ENCODE measurements at regions not wholly inside any gene's neighbourhood (a gene's known extent, or its start where the extent isn't known, plus 50 kb on each side); places are given as distances from the start of the nearest gene placed in this dataset.

DNA sequence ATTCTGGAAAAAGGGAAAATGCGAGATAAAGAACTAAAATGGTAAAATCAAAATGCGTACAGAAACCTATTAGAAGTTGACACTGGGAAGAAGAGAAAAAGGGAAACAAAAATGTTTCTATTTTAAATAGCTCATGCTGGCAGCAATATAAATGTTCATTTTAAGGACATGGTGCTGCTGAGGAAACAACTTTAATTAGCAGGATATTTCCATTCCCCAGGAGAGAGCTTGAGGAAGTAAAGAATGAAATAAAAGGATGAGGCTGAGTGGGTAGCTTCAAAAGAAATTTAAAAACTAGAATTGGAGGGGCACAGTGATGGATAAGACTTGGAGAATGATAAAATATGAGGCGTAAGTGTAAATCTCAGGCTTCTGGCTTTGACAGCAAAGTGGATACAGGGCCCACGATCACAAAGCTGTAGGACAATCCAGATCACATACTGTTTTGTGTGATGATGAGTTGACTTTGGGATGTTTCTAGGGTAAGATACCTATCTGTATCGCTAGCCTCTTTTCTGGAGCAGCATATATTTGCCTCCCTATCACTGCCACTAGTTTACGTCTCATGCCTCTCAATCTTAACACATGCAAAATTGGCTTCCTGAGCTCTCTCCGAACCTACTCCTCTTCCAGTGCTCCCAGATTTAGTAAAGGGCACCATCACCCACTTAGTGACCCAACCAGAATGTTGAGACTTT is 571.3 kb upstream of the MIR17HG start:
- H2AFZ ChIP-seq: no peak overlapping the region
- WGBS (ENCODE audit: low lambda C conversion rate, missing lambda C conversion rate): 97% methylated on average over 7 of the region's 7 CpGs
- no peak for DNase-seq (ENCODE audit: low spot score)
- no peak overlapping the region for H3K4me2 ChIP-seq
- H3K4me1 ChIP-seq (ENCODE audit: insufficient read depth): no peaks in the 10 kb centered on the region
- no peak overlapping the region for H3K27ac ChIP-seq
- TF ChIP-seq, protein P1, sequence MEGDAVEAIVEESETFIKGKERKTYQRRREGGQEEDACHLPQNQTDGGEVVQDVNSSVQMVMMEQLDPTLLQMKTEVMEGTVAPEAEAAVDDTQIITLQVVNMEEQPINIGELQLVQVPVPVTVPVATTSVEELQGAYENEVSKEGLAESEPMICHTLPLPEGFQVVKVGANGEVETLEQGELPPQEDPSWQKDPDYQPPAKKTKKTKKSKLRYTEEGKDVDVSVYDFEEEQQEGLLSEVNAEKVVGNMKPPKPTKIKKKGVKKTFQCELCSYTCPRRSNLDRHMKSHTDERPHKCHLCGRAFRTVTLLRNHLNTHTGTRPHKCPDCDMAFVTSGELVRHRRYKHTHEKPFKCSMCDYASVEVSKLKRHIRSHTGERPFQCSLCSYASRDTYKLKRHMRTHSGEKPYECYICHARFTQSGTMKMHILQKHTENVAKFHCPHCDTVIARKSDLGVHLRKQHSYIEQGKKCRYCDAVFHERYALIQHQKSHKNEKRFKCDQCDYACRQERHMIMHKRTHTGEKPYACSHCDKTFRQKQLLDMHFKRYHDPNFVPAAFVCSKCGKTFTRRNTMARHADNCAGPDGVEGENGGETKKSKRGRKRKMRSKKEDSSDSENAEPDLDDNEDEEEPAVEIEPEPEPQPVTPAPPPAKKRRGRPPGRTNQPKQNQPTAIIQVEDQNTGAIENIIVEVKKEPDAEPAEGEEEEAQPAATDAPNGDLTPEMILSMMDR (IDR thresholded peaks at IDR 0.05; ENCODE audit: poor library complexity): no peak
- no peak for TF ChIP-seq EZH2 (IDR thresholded peaks at IDR 0.05; ENCODE audit: borderline replicate concordance)
- TF ChIP-seq EZH2phosphoT487 (IDR thresholded peaks at IDR 0.05; ENCODE audit: low read depth, severe bottlenecking, unreplicated experiment): no peak
- H4K20me1 ChIP-seq (ENCODE audit: insufficient read depth, poor library complexity, severe bottlenecking): no peaks in the 10 kb centered on the region
- no peaks in the 10 kb centered on the region for H3K9me2 ChIP-seq (replicated peaks; ENCODE audit: insufficient read depth)
- no peaks in the 10 kb centered on the region for H3K27me3 ChIP-seq
- H3K9me3 ChIP-seq (ENCODE audit: low read depth): no peaks in the 10 kb centered on the region
- no peaks in the 10 kb centered on the region for H3K79me2 ChIP-seq
- H3K4me3 ChIP-seq: no peak overlapping the region
- H3K36me3 ChIP-seq (replicated peaks; ENCODE audit: insufficient read depth, low read depth): no peaks in the 10 kb centered on the region

- H3K27me3 ChIP-seq: no peaks in the 10 kb centered on the region
- no peak overlapping the region for H2AFZ ChIP-seq
- no peak for TF ChIP-seq EZH2 (IDR thresholded peaks at IDR 0.05; ENCODE audit: borderline replicate concordance)
- TF ChIP-seq, protein P1 (IDR thresholded peaks at IDR 0.05; ENCODE audit: poor library complexity): no peak
- TF ChIP-seq EZH2phosphoT487 (IDR thresholded peaks at IDR 0.05; ENCODE audit: low read depth, severe bottlenecking, unreplicated experiment): no peak
- no peak overlapping the region for H3K27ac ChIP-seq
- no peak overlapping the region for H3K4me3 ChIP-seq
- no peaks in the 10 kb centered on the region for H3K9me3 ChIP-seq (ENCODE audit: low read depth)
- no peak for DNase-seq (ENCODE audit: low spot score)
- H3K9me2 ChIP-seq (replicated peaks; ENCODE audit: insufficient read depth): no peaks in the 10 kb centered on the region
- H3K4me2 ChIP-seq: no peak overlapping the region
- no peaks in the 10 kb centered on the region for H3K4me1 ChIP-seq (ENCODE audit: insufficient read depth)
- H3K79me2 ChIP-seq: no peaks in the 10 kb centered on the region
- no peaks in the 10 kb centered on the region for H4K20me1 ChIP-seq (ENCODE audit: insufficient read depth, poor library complexity, severe bottlenecking)
- no peaks in the 10 kb centered on the region for H3K36me3 ChIP-seq (replicated peaks; ENCODE audit: insufficient read depth, low read depth)
Observed at GRCh38 chr13:90783273-90783672, 564.2 kb upstream of the MIR17HG start.

- no peak for DNase-seq (ENCODE audit: low spot score)
- no peak overlapping the region for H2AFZ ChIP-seq
- H3K27ac ChIP-seq: no peak overlapping the region
- H3K4me3 ChIP-seq: no peak overlapping the region
- H3K4me2 ChIP-seq: no peak overlapping the region
- no peaks in the 10 kb centered on the region for H3K9me3 ChIP-seq (ENCODE audit: low read depth)
- H3K4me1 ChIP-seq (ENCODE audit: insufficient read depth): no peaks in the 10 kb centered on the region
- no peaks in the 10 kb centered on the region for H3K79me2 ChIP-seq
- H3K27me3 ChIP-seq: no peaks in the 10 kb centered on the region
- no peaks in the 10 kb centered on the region for H3K36me3 ChIP-seq (replicated peaks; ENCODE audit: insufficient read depth, low read depth)
- no peaks in the 10 kb centered on the region for H4K20me1 ChIP-seq (ENCODE audit: insufficient read depth, poor library complexity, severe bottlenecking)
- no peaks in the 10 kb centered on the region for H3K9me2 ChIP-seq (replicated peaks; ENCODE audit: insufficient read depth)
- no peak for TF ChIP-seq EZH2phosphoT487 (IDR thresholded peaks at IDR 0.05; ENCODE audit: low read depth, severe bottlenecking, unreplicated experiment)
Observed at GRCh38 chr13:90787007-90787406, 560.5 kb upstream of the MIR17HG start.

DNA sequence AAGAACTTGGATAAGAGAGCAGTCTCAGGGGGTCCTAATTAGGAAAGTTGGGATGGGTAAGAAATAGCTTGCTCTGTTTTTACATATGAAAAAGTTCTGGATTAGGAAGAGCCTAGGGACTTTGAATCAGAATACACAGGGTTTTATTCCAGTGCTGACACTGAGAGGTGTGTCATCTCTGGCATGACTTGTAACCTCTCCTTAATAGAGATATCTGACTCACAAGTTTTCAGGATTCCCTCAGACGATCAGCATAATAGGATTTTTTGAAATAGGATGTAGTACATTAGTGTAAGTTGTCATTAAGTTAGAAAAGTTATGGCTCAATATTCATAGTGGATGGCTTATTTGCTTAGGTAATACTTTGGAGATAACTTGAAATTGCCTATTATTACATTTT is 555.2 kb upstream of the MIR17HG start:
- no peak for DNase-seq (ENCODE audit: low spot score)
- H3K9me3 ChIP-seq (ENCODE audit: low read depth): no peaks in the 10 kb centered on the region
- H3K79me2 ChIP-seq: no peaks in the 10 kb centered on the region
- no peaks in the 10 kb centered on the region for H3K4me1 ChIP-seq (ENCODE audit: insufficient read depth)
- no peaks in the 10 kb centered on the region for H3K36me3 ChIP-seq (replicated peaks; ENCODE audit: insufficient read depth, low read depth)
- no peak overlapping the region for H2AFZ ChIP-seq
- no peaks in the 10 kb centered on the region for H4K20me1 ChIP-seq (ENCODE audit: insufficient read depth, poor library complexity, severe bottlenecking)
- H3K4me3 ChIP-seq: no peak overlapping the region
- WGBS (ENCODE audit: low lambda C conversion rate, missing lambda C conversion rate): 77% methylated on average over 1 of the region's 1 CpG
- no peak overlapping the region for H3K27ac ChIP-seq
- no peak overlapping the region for H3K4me2 ChIP-seq
- H3K9me2 ChIP-seq (replicated peaks; ENCODE audit: insufficient read depth): no peaks in the 10 kb centered on the region
- H3K27me3 ChIP-seq: no peaks in the 10 kb centered on the region
- TF ChIP-seq, protein P1 (IDR thresholded peaks at IDR 0.05; ENCODE audit: poor library complexity): no peak
- TF ChIP-seq EZH2phosphoT487 (IDR thresholded peaks at IDR 0.05; ENCODE audit: low read depth, severe bottlenecking, unreplicated experiment): no peak
- TF ChIP-seq EZH2 (IDR thresholded peaks at IDR 0.05; ENCODE audit: borderline replicate concordance): no peak
